Gastroesophageal sphincter (tissue), 3 donors: ENCODE measurements at regions not wholly inside any gene's neighbourhood (a gene's known extent, or its start where the extent isn't known, plus 50 kb on each side); places are given as distances from the start of the nearest gene placed in this dataset.

ENCODE experiments used
- CTCF ChIP-seq, 4 experiments: fragments of 200-600 bp in 2 of 4; fragments of 450-650 bp in 2 of 4; sonication (generic) in 1 of 4; IDR thresholded peaks; one replicate each; pipeline ENCODE4 v1.5.1; 2017 to 2019; ENCODE audit warnings: antibody characterized with exemption in 4 of 4, mild to moderate bottlenecking in 2 of 4, moderate library complexity in 2 of 4
- EP300 ChIP-seq: sonication (generic); formaldehyde crosslinking; IDR thresholded peaks from one replicate; pipeline ENCODE4 v1.6.1; 2017; ENCODE audit warnings: antibody characterized with exemption, mild to moderate bottlenecking
- POLR2A ChIP-seq, 2 donors: fragments of 450-650 bp; IDR thresholded peaks; one replicate each; pipeline ENCODE4 v1.6.1; 2017; ENCODE audit warnings: antibody characterized with exemption in 2 of 2, mild to moderate bottlenecking in 2 of 2, moderate library complexity in 1 of 2
- POLR2AphosphoS5 ChIP-seq: sonication (generic); formaldehyde crosslinking; IDR thresholded peaks from one replicate; pipeline ENCODE4 v1.6.1; 2017; ENCODE audit warnings: antibody characterized with exemption

GRCh38 chr10:3928569-3928968 is 143.6 kb upstream of the KLF6 start:
- TF ChIP-seq CTCF (IDR thresholded peaks at IDR 0.05) (no peak), POLR2A (IDR thresholded peaks at IDR 0.05) (no peak), EP300 (no peak), POLR2AphosphoS5 (no peak)
